Natural killer cell (primary cell): ENCODE measurements at regions not wholly inside any gene's neighbourhood (a gene's known extent, or its start where the extent isn't known, plus 50 kb on each side); places are given as distances from the start of the nearest gene placed in this dataset.
A peak's percentile ranks its signal among the peaks of the same experiment; 100 is the strongest.

Experiments
- ATAC-seq, 3 donors: fragments of 150-1000 bp in 2 of 3; fragments of 200-7000 bp in 1 of 3; cut with Tn5 transposase; 1 replicate in 1 of 3; 2 replicates in 2 of 3; pipeline ENCODE4 v1.10.0; 2021; ENCODE audit warnings: mild to moderate bottlenecking in 2 of 3, moderate library complexity in 2 of 3
- DNase-seq, 2 donors: peaks; one replicate each; pipeline versions ENCODE4 v3.0.0 to v3.0.0-alpha.2; 2013 to 2021; ENCODE audit warnings: mixed read lengths in 1 of 2
- H3K27ac ChIP-seq: one replicate; pipeline ENCODE4 v1.5.1; 2013; ENCODE audit warnings: mild to moderate bottlenecking, low read length
- H3K27me3 ChIP-seq: one replicate; pipeline ENCODE4 v1.6.1; 2013; ENCODE audit warnings: low read length; ENCODE audit not compliant: control insufficient read depth, insufficient read depth
- H3K36me3 ChIP-seq: one replicate; pipeline ENCODE4 v1.6.1; 2013; ENCODE audit warnings: low read length; ENCODE audit not compliant: control insufficient read depth, insufficient read depth
- H3K4me1 ChIP-seq: one replicate; pipeline ENCODE4 v1.6.1; 2013; ENCODE audit warnings: low read length; ENCODE audit not compliant: control insufficient read depth, insufficient read depth
- H3K4me3 ChIP-seq: one replicate; pipeline ENCODE4 v1.5.1; 2013; ENCODE audit warnings: low read length
- H3K9me3 ChIP-seq: one replicate; pipeline ENCODE4 v1.6.1; 2013; ENCODE audit warnings: low read length; ENCODE audit not compliant: control insufficient read depth, insufficient read depth
- H3K27ac Mint-ChIP-seq, 2 donors: one replicate each; pipeline ENCODE4 v1.8.0; 2022; ENCODE audit warnings: mild to moderate bottlenecking in 2 of 2, mixed read lengths in 2 of 2, moderate library complexity in 1 of 2
- H3K27me3 Mint-ChIP-seq, 2 donors: one replicate each; pipeline ENCODE4 v1.8.0; 2022; ENCODE audit warnings: low read depth in 2 of 2, mixed read lengths in 2 of 2
- H3K36me3 Mint-ChIP-seq: one replicate; pipeline ENCODE4 v1.8.0; 2022; ENCODE audit warnings: mixed read lengths
- H3K4me1 Mint-ChIP-seq, 2 donors: one replicate each; pipeline ENCODE4 v1.8.0; 2022; ENCODE audit warnings: mixed read lengths in 2 of 2
- H3K4me3 Mint-ChIP-seq: one replicate; pipeline ENCODE4 v1.8.0; 2022; ENCODE audit warnings: mild to moderate bottlenecking, moderate library complexity, mixed read lengths
- H3K9me3 Mint-ChIP-seq, 2 donors: one replicate each; pipeline ENCODE4 v1.8.0; 2022; ENCODE audit warnings: mixed read lengths in 2 of 2
- WGBS: methylation state at CpG from one replicate; pipeline ENCODE4 v1.1.7; 2013; ENCODE audit warnings: missing lambda C conversion rate; ENCODE audit not compliant: insufficient coverage; 5-methylcytosine and 5-hydroxymethylcytosine counted together
- intact Hi-C: fragments of 100-400 bp; cut with micrococcal nuclease; formaldehyde crosslinking; loops from one replicate; pipeline ENCODE4 v1.14.2; 2022
- TF ChIP-seq, protein P1 (sequence below): fragments of 200-600 bp; IDR thresholded peaks from one replicate; pipeline ENCODE4 v1.8.0; 2022; ENCODE audit warnings: antibody characterized with exemption

DNA sequence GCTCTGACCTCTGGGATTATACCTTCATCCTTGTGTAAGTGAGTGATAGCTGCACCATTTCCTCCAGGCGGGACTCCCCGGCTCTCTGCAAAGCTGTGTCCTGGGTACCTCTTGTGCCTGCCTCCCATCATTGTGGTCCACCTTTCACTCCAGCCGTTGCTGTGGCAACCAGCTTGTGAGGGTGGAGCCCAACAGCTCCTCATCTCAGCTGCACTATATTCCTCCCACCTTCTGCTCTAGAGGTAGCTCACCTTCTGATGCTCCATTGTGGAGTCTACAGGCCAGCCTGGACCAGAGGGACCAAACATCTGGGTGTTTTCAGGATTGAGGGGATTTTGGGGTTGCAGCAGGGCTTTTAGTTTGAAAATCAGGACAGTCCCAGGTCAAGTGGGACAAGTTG, 708.2 kb downstream of the UQCRFS1 start:
- Mint-ChIP-seq H3K27ac (peak overlapping the region; percentile 91 to 94), H3K9me3 (no peaks in the 10 kb centered on the region), H3K4me1 (peaks cover 89 to 90% of the 10 kb centered on the region in 2 donors), H3K36me3 (no peaks in the 10 kb centered on the region), H3K4me3 (peak overlapping the region; percentile 29), H3K27me3 (no peaks in the 10 kb centered on the region)
- H3K4me3 ChIP-seq = no peak overlapping the region
- DNase-seq = no peak
- TF ChIP-seq, protein P1, sequence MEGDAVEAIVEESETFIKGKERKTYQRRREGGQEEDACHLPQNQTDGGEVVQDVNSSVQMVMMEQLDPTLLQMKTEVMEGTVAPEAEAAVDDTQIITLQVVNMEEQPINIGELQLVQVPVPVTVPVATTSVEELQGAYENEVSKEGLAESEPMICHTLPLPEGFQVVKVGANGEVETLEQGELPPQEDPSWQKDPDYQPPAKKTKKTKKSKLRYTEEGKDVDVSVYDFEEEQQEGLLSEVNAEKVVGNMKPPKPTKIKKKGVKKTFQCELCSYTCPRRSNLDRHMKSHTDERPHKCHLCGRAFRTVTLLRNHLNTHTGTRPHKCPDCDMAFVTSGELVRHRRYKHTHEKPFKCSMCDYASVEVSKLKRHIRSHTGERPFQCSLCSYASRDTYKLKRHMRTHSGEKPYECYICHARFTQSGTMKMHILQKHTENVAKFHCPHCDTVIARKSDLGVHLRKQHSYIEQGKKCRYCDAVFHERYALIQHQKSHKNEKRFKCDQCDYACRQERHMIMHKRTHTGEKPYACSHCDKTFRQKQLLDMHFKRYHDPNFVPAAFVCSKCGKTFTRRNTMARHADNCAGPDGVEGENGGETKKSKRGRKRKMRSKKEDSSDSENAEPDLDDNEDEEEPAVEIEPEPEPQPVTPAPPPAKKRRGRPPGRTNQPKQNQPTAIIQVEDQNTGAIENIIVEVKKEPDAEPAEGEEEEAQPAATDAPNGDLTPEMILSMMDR = no peak
- no peak for ATAC-seq
- H3K27ac ChIP-seq = peak overlapping the region; percentile 42
- 88% methylated on average over 3 of the region's 3 CpGs for WGBS
- no peaks in the 10 kb centered on the region for H3K36me3 ChIP-seq
- intact Hi-C loops = loop anchor here (5.0 kb wide), 2 partner anchors 37 to 48 kb away; no protein-coding TSS in a partner anchor
- no peaks in the 10 kb centered on the region for H3K9me3 ChIP-seq
- peaks cover 58% of the 10 kb centered on the region for H3K4me1 ChIP-seq
- no peaks in the 10 kb centered on the region for H3K27me3 ChIP-seq

DNA sequence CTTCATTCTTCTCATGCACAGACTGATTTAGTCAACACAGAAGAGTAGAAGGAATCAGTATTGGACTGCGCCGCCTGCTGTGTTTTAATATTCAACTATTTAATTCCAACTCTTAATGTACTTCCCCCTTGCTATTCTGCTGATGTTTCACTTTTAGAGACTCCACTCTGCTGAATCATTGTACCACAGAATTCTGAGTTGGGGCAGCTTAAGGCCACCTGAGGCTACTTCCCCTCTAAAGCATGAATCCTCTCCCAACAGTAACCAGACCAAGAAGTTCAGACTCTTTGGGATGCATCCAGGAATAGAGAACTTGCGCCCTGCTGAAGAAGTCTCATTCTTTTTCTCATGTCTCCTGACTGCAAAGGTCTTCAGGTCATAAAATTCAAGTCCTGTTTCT, 708.8 kb downstream of the UQCRFS1 start:
- no peaks in the 10 kb centered on the region for H3K27me3 Mint-ChIP-seq
- DNase-seq (no peak), ATAC-seq (no peak)
- H3K36me3 ChIP-seq = no peaks in the 10 kb centered on the region
- H3K36me3 Mint-ChIP-seq = no peaks in the 10 kb centered on the region
- no peaks in the 10 kb centered on the region for H3K27me3 ChIP-seq
- peaks cover 63% of the 10 kb centered on the region for H3K4me1 ChIP-seq
- no peaks in the 10 kb centered on the region for H3K9me3 Mint-ChIP-seq
- no peaks in the 10 kb centered on the region for H3K9me3 ChIP-seq
- peaks cover 90 to 94% of the 10 kb centered on the region in 2 donors for H3K4me1 Mint-ChIP-seq
- TF ChIP-seq, protein P1 = no peak
- intact Hi-C loops = loop anchor here (5.0 kb wide), 2 partner anchors 37 to 48 kb away; no protein-coding TSS in a partner anchor
- H3K4me3 ChIP-seq = no peak overlapping the region
- WGBS = 72% methylated on average over 3 of the region's 3 CpGs
- H3K27ac ChIP-seq = peak overlapping the region; percentile 42
- H3K27ac Mint-ChIP-seq = peak overlapping the region; percentile 91 to 94
- H3K4me3 Mint-ChIP-seq = peak overlapping the region; percentile 62

DNA sequence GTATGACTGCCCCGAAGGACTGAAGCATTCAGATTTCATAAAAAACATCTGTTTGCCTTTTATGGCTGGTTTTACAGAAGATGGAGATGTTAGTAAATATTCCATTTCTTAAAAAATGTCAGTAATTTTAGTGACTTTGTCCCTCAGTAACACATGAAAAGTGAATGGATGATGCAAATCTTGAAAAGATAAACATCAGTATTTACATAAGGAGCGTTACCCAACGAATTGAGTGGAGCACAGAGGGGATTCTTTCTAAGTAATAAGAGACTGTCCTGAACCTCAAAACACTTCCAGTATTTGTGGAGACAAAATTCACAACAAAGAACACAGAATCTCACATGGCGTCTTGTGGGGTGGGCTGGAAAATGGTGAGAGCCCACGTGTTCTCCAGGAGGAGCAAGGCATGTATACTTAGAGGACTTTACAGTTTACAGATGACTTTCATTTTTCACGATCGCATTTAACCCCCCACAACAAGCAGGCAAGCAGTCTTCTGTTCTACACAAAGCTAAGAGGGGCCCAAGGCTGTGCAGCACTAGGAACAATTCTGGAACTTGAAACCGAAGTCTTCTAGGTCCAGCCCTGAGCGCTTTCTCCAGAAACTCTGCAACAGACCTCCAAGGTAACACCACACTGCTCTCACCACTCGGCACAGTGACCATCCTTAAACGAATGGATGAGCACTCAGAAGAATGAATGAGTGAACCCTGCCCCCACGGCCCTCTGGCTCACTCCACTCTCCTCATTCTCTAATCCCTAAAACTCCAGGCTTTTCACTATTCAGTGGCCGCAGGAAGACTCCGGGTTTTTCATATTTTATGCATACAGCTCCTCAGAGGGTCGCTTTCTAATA, 709.8 kb downstream of the UQCRFS1 start:
- H3K27ac Mint-ChIP-seq = peak overlapping the region; percentile 91 to 94
- WGBS = 85% methylated on average over 12 of the region's 15 CpGs

More for the DNA sequence above, 709.8 kb downstream of the UQCRFS1 start:
- H3K4me3 ChIP-seq = no peak overlapping the region
- no peak for ATAC-seq
- Mint-ChIP-seq H3K9me3 (no peaks in the 10 kb centered on the region), H3K4me3 (peak overlapping the region; percentile 86), H3K27me3 (no peaks in the 10 kb centered on the region), H3K36me3 (no peaks in the 10 kb centered on the region), H3K4me1 (peaks cover 90 to 94% of the 10 kb centered on the region in 2 donors)
- TF ChIP-seq, protein P1 = no peak
- H3K4me1 ChIP-seq = peaks cover 69% of the 10 kb centered on the region
- DNase-seq = no peak
- no peaks in the 10 kb centered on the region for H3K27me3 ChIP-seq
- intact Hi-C loops = loop anchor here (5.0 kb wide), 2 partner anchors 36 to 49 kb away; no protein-coding TSS in a partner anchor
- peak overlapping the region; percentile 79 for H3K27ac ChIP-seq
- H3K9me3 ChIP-seq = no peaks in the 10 kb centered on the region
- no peaks in the 10 kb centered on the region for H3K36me3 ChIP-seq
